ENCODE measurements at regions not wholly inside any gene's neighbourhood (a gene's known extent, or its start where the extent isn't known, plus 50 kb on each side); places are given as distances from the start of the nearest gene placed in this dataset.
"Not testable (repeated sequence)": the region's sequence is repeated elsewhere in the genome, so short reads cannot be mapped to it uniquely, and the experiment has no call there.

DNA sequence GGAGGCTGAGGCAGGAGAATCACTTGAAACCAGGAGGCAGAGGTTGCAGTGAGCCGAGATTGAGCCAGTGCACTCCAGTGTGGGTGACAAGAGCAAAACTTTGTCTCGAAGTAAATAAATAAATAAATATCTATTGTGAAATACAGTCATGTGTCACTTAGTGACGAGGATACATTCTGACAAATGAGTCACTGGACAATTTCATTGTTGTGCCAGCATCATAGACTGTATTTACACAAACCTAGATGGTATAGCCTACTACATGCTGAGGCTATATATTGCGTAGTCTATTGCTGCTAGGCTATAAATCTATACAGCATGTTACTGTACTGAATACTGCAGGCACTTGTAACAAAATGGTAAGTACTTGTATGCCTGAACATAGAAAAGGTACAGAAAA is 61.1 kb upstream of the CCL21 start:
- no peaks in the 10 kb centered on the region for H3K36me3 ChIP-seq (ENCODE audit: control insufficient read depth, insufficient read depth, low read length)
- no peak overlapping the region for H3K27ac ChIP-seq (ENCODE audit: low read depth, low read length)
- WGBS (ENCODE audit: insufficient coverage) = no CpG with 5 or more reads among the region's 4 CpGs
- H3K27me3 ChIP-seq (ENCODE audit: control insufficient read depth, insufficient read depth, low read length) = no peaks in the 10 kb centered on the region
- peak in 1 of 6 donors; percentile 2 for DNase-seq (ENCODE audit: low read depth in 4 of 6, low spot score in 6 of 6)
- no peak overlapping the region for H3K4me3 ChIP-seq (ENCODE audit: low read depth, low read length)
- H3K9me3 ChIP-seq (ENCODE audit: control insufficient read depth, insufficient read depth, low read length) = no peaks in the 10 kb centered on the region
- no peaks in the 10 kb centered on the region for H3K4me1 ChIP-seq (ENCODE audit: control insufficient read depth, insufficient read depth, low read length)

GRCh38 chr9:34767087-34767486 is 57.2 kb upstream of the CCL21 start:
- H3K4me1 ChIP-seq (ENCODE audit: control insufficient read depth, insufficient read depth, low read length); H3K9me3 ChIP-seq (ENCODE audit: control insufficient read depth, insufficient read depth, low read length); DNase-seq (ENCODE audit: low read depth in 4 of 6, low spot score in 6 of 6); H3K36me3 ChIP-seq (ENCODE audit: control insufficient read depth, insufficient read depth, low read length); H3K4me3 ChIP-seq (ENCODE audit: low read depth, low read length); H3K27ac ChIP-seq (ENCODE audit: low read depth, low read length); H3K27me3 ChIP-seq (ENCODE audit: control insufficient read depth, insufficient read depth, low read length): not testable (repeated sequence)
- WGBS (ENCODE audit: insufficient coverage) = 68% methylated on average over 7 of the region's 9 CpGs

GRCh38 chr9:34760196-34761040 is 50.5 kb upstream of the CCL21 start:
- DNase-seq (ENCODE audit: low read depth in 4 of 6, low spot score in 6 of 6) = peak in 3 of 6 donors; percentile 24 to 61 (median 55)
- WGBS (ENCODE audit: insufficient coverage) = 24% methylated on average over 26 of the region's 32 CpGs
- H3K27ac ChIP-seq (ENCODE audit: low read depth, low read length); H3K4me3 ChIP-seq (ENCODE audit: low read depth, low read length); H3K36me3 ChIP-seq (ENCODE audit: control insufficient read depth, insufficient read depth, low read length); H3K9me3 ChIP-seq (ENCODE audit: control insufficient read depth, insufficient read depth, low read length); H3K27me3 ChIP-seq (ENCODE audit: control insufficient read depth, insufficient read depth, low read length): not testable (repeated sequence)
- peaks cover 13% of the 10 kb centered on the region for H3K4me1 ChIP-seq (ENCODE audit: control insufficient read depth, insufficient read depth, low read length)

Data from spinal cord (tissue), 9 donors.